22Rv1 (cell line): ENCODE measurements at regions not wholly inside any gene's neighbourhood (a gene's known extent, or its start where the extent isn't known, plus 50 kb on each side); places are given as distances from the start of the nearest gene placed in this dataset.

Source experiments
- H3K27ac ChIP-seq: fragments of 450-650 bp; 2 replicates; pipeline ENCODE4 v1.5.1; 2017
- ZFX ChIP-seq: fragments of 450-650 bp; IDR thresholded peaks from 2 replicates; pipeline ENCODE4 v1.6.1; 2017; ENCODE audit warnings: antibody characterized with exemption, borderline replicate concordance
- TF ChIP-seq, protein P1 (sequence below): fragments of 450-650 bp; IDR thresholded peaks from 2 replicates; pipeline ENCODE4 v1.5.1; 2017; ENCODE audit warnings: mild to moderate bottlenecking

DNA sequence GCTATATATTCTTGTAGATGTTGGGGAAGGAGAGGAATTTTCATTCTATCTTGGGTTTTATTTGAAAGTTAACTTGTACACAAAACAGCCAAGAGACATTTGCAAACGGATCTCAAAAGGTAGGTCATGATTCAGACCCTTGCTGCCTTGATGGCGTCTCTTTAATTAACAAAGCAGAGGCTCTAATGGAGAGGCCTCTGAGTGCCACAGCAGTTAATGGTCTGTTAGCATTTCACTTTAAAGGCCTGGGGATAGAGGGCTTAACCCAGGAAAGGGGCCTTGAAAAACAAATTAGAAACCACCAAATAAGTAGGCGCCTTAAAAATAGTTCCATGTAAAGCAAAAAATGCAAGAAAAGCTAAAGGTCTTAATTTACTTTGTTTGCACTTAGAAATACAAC, 836.9 kb upstream of the CELF4 start:
- TF ChIP-seq ZFX = no peak
- TF ChIP-seq, protein P1, sequence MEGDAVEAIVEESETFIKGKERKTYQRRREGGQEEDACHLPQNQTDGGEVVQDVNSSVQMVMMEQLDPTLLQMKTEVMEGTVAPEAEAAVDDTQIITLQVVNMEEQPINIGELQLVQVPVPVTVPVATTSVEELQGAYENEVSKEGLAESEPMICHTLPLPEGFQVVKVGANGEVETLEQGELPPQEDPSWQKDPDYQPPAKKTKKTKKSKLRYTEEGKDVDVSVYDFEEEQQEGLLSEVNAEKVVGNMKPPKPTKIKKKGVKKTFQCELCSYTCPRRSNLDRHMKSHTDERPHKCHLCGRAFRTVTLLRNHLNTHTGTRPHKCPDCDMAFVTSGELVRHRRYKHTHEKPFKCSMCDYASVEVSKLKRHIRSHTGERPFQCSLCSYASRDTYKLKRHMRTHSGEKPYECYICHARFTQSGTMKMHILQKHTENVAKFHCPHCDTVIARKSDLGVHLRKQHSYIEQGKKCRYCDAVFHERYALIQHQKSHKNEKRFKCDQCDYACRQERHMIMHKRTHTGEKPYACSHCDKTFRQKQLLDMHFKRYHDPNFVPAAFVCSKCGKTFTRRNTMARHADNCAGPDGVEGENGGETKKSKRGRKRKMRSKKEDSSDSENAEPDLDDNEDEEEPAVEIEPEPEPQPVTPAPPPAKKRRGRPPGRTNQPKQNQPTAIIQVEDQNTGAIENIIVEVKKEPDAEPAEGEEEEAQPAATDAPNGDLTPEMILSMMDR = no peak
- H3K27ac ChIP-seq = no peak overlapping the region

DNA sequence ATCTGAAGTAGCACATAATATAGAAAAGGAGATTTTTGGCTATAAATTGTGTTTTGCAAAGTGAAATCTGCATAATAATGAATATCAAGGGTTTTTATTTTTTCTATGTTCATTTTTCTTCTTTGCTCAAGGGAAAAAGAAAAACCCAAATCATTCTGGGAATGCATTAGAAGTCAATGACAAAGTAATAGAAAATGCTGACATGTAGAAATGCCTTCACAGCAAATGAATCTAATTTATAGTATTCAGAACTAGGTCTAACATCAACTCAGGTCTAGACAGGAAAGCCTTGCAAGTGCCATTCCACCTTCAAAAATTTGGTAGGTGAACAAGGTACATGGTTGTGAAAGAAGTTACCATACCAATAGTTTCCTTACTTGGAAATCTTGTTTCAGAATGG, 831.5 kb upstream of the CELF4 start:
- TF ChIP-seq ZFX = no peak
- TF ChIP-seq, protein P1 = no peak
- no peak overlapping the region for H3K27ac ChIP-seq

DNA sequence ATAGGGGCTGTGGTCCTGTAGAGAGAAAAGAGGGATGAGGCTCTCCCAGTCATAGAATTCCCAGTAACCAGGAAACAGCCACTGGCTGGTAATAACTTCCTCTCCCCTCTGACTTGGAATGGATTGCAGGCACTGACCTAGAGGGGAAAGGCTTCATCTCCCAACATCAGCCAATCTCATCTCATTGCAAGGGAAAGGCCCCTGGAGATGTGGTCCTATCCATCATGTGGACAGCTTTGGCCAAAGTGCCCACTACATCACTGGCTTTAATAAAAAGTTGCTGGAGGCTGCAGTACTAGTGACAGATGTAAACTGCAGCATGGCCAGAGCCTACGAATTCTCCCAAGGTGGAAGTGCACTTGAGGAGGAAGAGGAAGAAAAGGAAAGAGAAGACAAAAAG, 820.5 kb upstream of the CELF4 start:
- TF ChIP-seq, protein P1 = no peak
- no peak for TF ChIP-seq ZFX
- no peak overlapping the region for H3K27ac ChIP-seq

DNA sequence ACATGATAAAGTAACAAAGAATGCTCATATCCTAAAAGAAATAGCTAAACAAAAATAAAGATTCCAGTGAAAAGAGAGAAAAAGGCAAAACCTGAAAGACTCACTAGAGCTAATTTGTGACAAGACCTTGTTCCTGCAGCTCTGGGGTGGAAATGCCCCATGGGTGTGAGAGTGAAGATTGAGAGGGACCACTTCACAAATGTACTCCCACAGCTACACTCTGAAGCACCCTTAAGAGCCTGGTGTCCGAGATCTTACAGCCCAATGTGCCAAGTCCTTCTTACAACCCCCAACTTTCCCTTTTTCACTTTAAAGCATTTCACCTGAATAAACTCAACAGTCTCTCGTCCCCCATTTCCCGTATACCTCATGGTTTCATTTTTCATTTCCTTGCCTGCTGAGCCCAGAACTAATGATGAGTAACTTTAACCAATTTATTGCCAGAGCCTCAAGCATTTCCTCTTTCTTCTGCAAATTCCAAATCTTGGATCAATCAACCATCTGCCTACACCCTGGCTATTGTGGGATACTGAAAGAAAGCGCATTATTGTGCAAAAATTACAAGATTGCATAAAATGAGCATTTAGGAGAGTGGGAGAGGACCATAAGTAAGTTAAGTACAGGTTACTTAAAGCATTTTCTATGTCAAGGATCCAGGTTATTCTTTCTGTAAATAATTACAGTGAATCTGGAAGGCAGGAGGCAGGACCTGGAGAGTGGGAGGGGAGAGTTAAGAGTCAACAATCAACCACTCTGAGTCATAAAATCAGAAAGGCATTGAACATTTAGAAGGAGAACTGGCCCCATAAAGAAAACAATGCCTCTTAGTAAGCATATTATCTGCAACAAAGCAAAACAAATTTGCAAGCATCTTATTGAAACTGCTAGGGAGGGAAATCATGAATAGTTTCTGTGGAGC, 804.4 kb upstream of the CELF4 start:
- TF ChIP-seq ZFX = no peak
- TF ChIP-seq, protein P1 = no peak
- no peak overlapping the region for H3K27ac ChIP-seq

DNA sequence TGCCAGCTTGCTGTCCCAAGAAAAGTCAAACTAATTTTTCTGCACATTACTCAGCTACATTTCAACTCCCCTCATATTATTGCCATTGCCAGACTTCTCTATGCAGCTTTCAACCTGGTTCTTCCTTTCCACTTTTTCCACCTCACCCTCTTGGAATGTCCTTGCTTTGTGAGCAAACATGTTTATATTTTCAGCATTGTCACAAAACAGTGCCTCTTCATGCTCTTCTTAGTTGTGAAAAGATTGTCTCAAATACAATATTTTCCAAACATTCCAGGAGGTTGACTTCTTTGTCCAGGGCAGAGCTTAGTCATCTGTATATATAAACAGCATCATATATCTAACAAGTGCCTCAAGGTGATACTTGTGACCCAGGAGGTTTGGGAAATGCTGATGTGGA, 803.3 kb upstream of the CELF4 start:
- no peak for TF ChIP-seq ZFX
- TF ChIP-seq, protein P1 = no peak
- no peak overlapping the region for H3K27ac ChIP-seq

DNA sequence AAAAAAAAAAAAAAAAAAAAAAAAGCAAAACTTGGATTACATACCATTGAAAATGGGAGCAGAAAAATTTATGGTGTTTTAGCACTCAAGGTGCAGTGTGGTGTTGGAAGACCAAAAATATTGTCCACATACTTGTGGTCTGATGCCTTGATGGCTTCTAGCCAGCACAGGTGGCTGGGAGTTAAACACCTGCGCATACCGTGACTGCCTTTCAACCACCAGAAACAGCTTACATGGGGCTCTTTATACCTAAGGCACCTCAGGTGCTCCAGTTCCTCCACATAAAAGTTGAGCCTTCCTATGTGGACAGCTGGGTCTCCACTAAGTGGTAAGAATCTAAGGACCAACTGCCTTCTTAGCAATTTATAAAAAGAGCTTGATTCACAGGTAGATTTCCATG, 802.6 kb upstream of the CELF4 start:
- no peak for TF ChIP-seq ZFX
- TF ChIP-seq, protein P1 = no peak
- no peak overlapping the region for H3K27ac ChIP-seq

DNA sequence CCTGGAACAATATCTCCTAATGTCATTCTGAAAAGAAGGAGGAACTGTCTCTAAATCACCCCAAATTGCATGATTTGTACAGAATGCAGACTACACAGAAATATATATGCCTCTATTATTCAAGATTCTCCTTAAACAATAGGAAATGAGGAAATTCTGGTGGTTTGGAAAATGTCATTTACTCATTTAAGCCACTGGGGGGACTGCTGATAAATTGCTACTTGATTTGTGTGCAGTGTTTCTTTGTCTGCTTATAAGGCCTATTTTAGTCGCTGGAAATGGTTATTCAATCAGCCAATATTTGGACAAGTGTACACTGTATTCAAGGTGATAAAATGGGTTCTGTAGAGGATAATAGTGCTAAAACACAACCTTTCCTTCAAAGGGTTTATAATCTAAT, 801.9 kb upstream of the CELF4 start:
- H3K27ac ChIP-seq = no peak overlapping the region
- no peak for TF ChIP-seq ZFX
- TF ChIP-seq, protein P1 = peak; percentile 27; the same call in 1 of the 2 replicates
